Erythroblast (primary cell): ENCODE measurements at regions not wholly inside any gene's neighbourhood (a gene's known extent, or its start where the extent isn't known, plus 50 kb on each side); places are given as distances from the start of the nearest gene placed in this dataset.

ENCODE experiments used
- GATA1 ChIP-seq: IDR thresholded peaks from 2 replicates; pipeline ENCODE4 v1.6.1; 2011; ENCODE audit warnings: low read depth, mild to moderate bottlenecking, control low read depth, low read length, moderate library complexity
- POLR2A ChIP-seq: IDR thresholded peaks from 2 replicates; pipeline ENCODE4 v1.6.1; 2011; ENCODE audit warnings: mild to moderate bottlenecking, low read length

- TF ChIP-seq POLR2A (no peak), GATA1 (no peak)
These were observed 1290.3 kb downstream of the XPNPEP1 start for GRCh38 chr10:108633046-108633445.
